Mesenchymal stem cell (in vitro differentiated cells and primary cell): ENCODE measurements at regions not wholly inside any gene's neighbourhood (a gene's known extent, or its start where the extent isn't known, plus 50 kb on each side); places are given as distances from the start of the nearest gene placed in this dataset.

Experiments used
- DNase-seq: peaks from one replicate; pipeline ENCODE4 v3.0.0-alpha.2; 2013
- H2AFZ ChIP-seq: one replicate; pipeline ENCODE4 v1.6.1; 2013; ENCODE audit warnings: low read depth, mild to moderate bottlenecking, control low read depth, inconsistent platforms, low read length, moderate library complexity
- H2AK5ac ChIP-seq: 2 replicates; pipeline ENCODE4 v1.6.1; 2013; ENCODE audit warnings: low read length, moderate library complexity, mild to moderate bottlenecking, inconsistent platforms; ENCODE audit not compliant: severe bottlenecking
- H2BK120ac ChIP-seq: one replicate; pipeline ENCODE4 v1.6.1; 2013; ENCODE audit warnings: low read depth, mild to moderate bottlenecking, inconsistent platforms, low read length, moderate library complexity
- H2BK12ac ChIP-seq, 2 experiments: one replicate each; pipeline ENCODE4 v1.6.1; 2013; ENCODE audit warnings: inconsistent platforms in 2 of 2, low read length in 2 of 2, mild to moderate bottlenecking in 2 of 2, moderate library complexity in 2 of 2, control low read depth in 1 of 2
- H2BK15ac ChIP-seq: one replicate; pipeline ENCODE4 v1.6.1; 2013; ENCODE audit warnings: mild to moderate bottlenecking, low read depth, inconsistent platforms; ENCODE audit not compliant: poor library complexity, severe bottlenecking
- H2BK5ac ChIP-seq: 2 replicates; pipeline ENCODE4 v1.6.1; 2013; ENCODE audit warnings: low read depth, mild to moderate bottlenecking, low read length, control low read depth, inconsistent platforms; ENCODE audit not compliant: poor library complexity, severe bottlenecking
- H3K14ac ChIP-seq, 2 experiments: one replicate each; pipeline ENCODE4 v1.6.1; 2013; ENCODE audit warnings: inconsistent platforms in 2 of 2, low read length in 2 of 2, control low read depth in 1 of 2, mild to moderate bottlenecking in 1 of 2, moderate library complexity in 1 of 2
- H3K18ac ChIP-seq, 2 experiments: one replicate each; pipeline ENCODE4 v1.6.1; 2013; ENCODE audit warnings: inconsistent platforms in 2 of 2, low read length in 2 of 2, control low read depth in 1 of 2, low read depth in 1 of 2, mild to moderate bottlenecking in 1 of 2
- H3K23ac ChIP-seq, 2 experiments: one replicate each; pipeline ENCODE4 v1.6.1; 2013; ENCODE audit warnings: inconsistent platforms in 2 of 2, low read length in 2 of 2, mild to moderate bottlenecking in 2 of 2, moderate library complexity in 2 of 2, control low read depth in 1 of 2
- H3K27ac ChIP-seq: 2 replicates; pipeline ENCODE4 v1.5.1; 2013; ENCODE audit warnings: mild to moderate bottlenecking, moderate library complexity, low read length, control low read depth, inconsistent platforms; ENCODE audit not compliant: poor library complexity, severe bottlenecking
- H3K27me3 ChIP-seq, 2 experiments: 2 replicates each; pipeline versions ENCODE4 v1.6.1 to v1.7.0; 2013; ENCODE audit warnings: low read length in 2 of 2, mild to moderate bottlenecking in 2 of 2, moderate library complexity in 2 of 2, control low read depth in 1 of 2, inconsistent platforms in 1 of 2; ENCODE audit not compliant: control insufficient read depth in 1 of 2, insufficient read depth in 1 of 2
- H3K36me3 ChIP-seq, 2 experiments: 2 replicates each; pipeline versions ENCODE4 v1.6.1 to v1.7.0; 2013; ENCODE audit warnings: low read length in 2 of 2, control low read depth in 1 of 2, inconsistent platforms in 1 of 2, low read depth in 1 of 2, mild to moderate bottlenecking in 1 of 2; ENCODE audit not compliant: insufficient read depth in 2 of 2, control insufficient read depth in 1 of 2
- H3K4ac ChIP-seq, 2 experiments: one replicate each; pipeline ENCODE4 v1.6.1; 2013; ENCODE audit warnings: inconsistent platforms in 2 of 2, low read length in 2 of 2, mild to moderate bottlenecking in 2 of 2, moderate library complexity in 2 of 2, control low read depth in 1 of 2, low read depth in 1 of 2
- H3K4me1 ChIP-seq: 2 replicates; pipeline ENCODE4 v1.6.1; 2013; ENCODE audit warnings: low read depth, low read length, control low read depth; ENCODE audit not compliant: control insufficient read depth, insufficient read depth
- H3K4me2 ChIP-seq: 2 replicates; pipeline ENCODE4 v1.6.1; 2013; ENCODE audit warnings: low read length, mild to moderate bottlenecking, inconsistent platforms; ENCODE audit not compliant: poor library complexity, severe bottlenecking
- H3K4me3 ChIP-seq, 2 experiments: 2 replicates each; pipeline versions ENCODE4 v1.5.1 to v1.7.0; 2013; ENCODE audit warnings: low read length in 2 of 2, mild to moderate bottlenecking in 2 of 2, control low read depth in 1 of 2, low read depth in 1 of 2; ENCODE audit not compliant: insufficient read depth in 1 of 2
- H3K79me1 ChIP-seq: replicated peaks from 2 replicates; pipeline ENCODE4 v1.6.1; 2013; ENCODE audit warnings: mild to moderate bottlenecking, control low read depth, low read length, inconsistent platforms; ENCODE audit not compliant: poor library complexity, severe bottlenecking
- H3K9ac ChIP-seq: 2 replicates; pipeline ENCODE4 v1.7.0; 2013; ENCODE audit warnings: mild to moderate bottlenecking, low read length, moderate library complexity
- H3K9me3 ChIP-seq: 2 replicates; pipeline ENCODE4 v1.7.0; 2013; ENCODE audit warnings: mild to moderate bottlenecking, low read length; ENCODE audit not compliant: control insufficient read depth
- H4K8ac ChIP-seq: one replicate; pipeline ENCODE4 v1.6.1; 2013; ENCODE audit warnings: inconsistent platforms, mild to moderate bottlenecking, low read length, moderate library complexity
- H4K91ac ChIP-seq: one replicate; pipeline ENCODE4 v1.6.1; 2013; ENCODE audit warnings: mild to moderate bottlenecking, low read length, inconsistent platforms
- WGBS: methylation state at CpG from one replicate; pipeline ENCODE4 v1.1.7; 2013; ENCODE audit warnings: mixed read lengths; 5-methylcytosine and 5-hydroxymethylcytosine counted together

DNA sequence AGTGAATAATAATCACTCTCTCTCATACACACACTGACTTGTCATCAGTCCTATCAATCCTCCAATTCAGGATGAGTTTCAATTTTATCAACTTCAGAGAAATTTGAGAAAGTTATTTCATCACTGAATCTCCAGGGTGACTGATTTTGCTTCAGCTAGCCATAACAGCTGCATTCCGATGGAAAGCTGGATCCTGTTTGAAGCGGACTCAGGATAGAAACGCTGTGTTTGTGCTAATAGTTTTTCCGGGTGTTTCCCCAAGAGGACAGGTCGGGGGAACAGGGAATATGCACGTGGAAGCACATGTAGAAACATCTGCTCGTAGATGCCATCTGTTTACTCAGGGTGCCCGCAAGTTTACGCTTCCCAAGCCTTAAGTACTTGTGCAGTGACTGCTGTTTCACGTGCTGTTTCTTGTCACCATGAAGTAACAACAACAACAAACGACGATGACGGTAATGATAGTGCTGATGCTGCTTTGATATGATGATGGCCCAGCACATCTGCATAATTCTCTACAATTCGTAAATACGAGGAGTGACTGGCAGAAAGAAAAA, 263.7 kb upstream of the DAPK1 start:
- H3K14ac ChIP-seq, result no peak overlapping the region
- no peaks in the 10 kb centered on the region for H3K4me1 ChIP-seq
- H2BK15ac ChIP-seq, result no peak overlapping the region
- no peak overlapping the region for H2BK120ac ChIP-seq
- H3K27ac ChIP-seq, result no peak overlapping the region
- no peak overlapping the region for H2BK12ac ChIP-seq
- H2BK5ac ChIP-seq, result no peak overlapping the region
- no peak overlapping the region for H4K8ac ChIP-seq
- no peak overlapping the region for H4K91ac ChIP-seq
- WGBS, result 78% methylated on average over 15 of the region's 15 CpGs
- H3K79me1 ChIP-seq, result no peaks in the 10 kb centered on the region
- H2AK5ac ChIP-seq, result no peak overlapping the region
- H3K27me3 ChIP-seq, result no peaks in the 10 kb centered on the region
- DNase-seq, result peak; percentile 44
- H3K4me2 ChIP-seq, result no peak overlapping the region
- peak overlapping the region in 1 of 2 experiments; percentile 58 for H3K4me3 ChIP-seq
- H3K9me3 ChIP-seq, result no peaks in the 10 kb centered on the region
- H3K36me3 ChIP-seq, result no peaks in the 10 kb centered on the region
- H3K9ac ChIP-seq, result peak overlapping the region; percentile 78
- no peak overlapping the region for H3K23ac ChIP-seq
- no peak overlapping the region for H3K4ac ChIP-seq
- H3K18ac ChIP-seq, result no peak overlapping the region
- no peak overlapping the region for H2AFZ ChIP-seq

DNA sequence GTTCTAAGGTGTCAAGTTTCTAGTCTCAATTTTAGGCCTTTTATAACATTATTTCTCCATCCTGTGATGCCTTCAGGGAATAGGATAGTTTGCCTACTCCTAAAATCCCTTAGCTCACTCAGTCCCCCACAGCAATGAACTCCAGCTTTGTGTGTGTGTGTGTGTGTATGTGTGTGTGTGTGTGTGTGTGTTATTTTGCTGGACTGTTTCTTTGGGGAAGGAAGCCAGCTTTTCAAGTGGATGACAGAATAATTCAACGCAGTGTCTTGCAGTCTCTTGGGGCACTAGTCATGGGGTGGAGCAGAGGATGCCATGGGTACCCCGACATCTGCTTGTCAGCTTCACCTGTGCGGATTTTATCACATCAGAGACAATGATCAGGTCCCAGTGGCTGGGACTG, 262.8 kb upstream of the DAPK1 start:
- Histone ChIP-seq H4K8ac (no peak overlapping the region), H2BK15ac (no peak overlapping the region), H3K4me1 (no peaks in the 10 kb centered on the region), H2AFZ (no peak overlapping the region), H2BK12ac (no peak overlapping the region), H3K27me3 (no peaks in the 10 kb centered on the region), H3K79me1 (no peaks in the 10 kb centered on the region), H3K4ac (no peak overlapping the region), H3K9me3 (no peaks in the 10 kb centered on the region), H4K91ac (no peak overlapping the region), H2BK5ac (no peak overlapping the region), H3K9ac (no peak overlapping the region), H3K23ac (no peak overlapping the region), H3K14ac (no peak overlapping the region), H3K36me3 (no peaks in the 10 kb centered on the region), H2BK120ac (no peak overlapping the region), H3K4me2 (no peak overlapping the region), H3K27ac (no peak overlapping the region), H3K4me3 (no peak overlapping the region), H3K18ac (no peak overlapping the region), H2AK5ac (no peak overlapping the region)
- no peak for DNase-seq
- 91% methylated on average over 3 of the region's 3 CpGs for whole genome bisulfite sequencing

DNA sequence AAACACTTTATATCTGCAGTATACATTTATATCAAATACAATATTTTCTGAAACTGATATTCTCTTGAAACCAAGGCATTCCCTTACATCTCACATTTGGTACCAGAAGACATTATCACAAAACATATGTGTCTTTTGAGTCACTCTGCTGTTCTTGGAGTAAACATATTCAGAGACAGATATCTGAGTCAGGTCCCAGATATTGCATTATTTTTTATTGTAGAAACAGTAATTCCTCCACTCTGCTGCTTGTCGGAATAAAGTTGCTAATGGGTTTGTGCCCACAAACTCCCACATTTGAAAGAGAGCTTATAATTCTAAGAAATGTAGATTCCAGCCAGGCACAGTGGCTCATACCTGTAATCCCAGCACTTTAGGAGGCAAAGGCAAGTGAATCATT, 261.1 kb upstream of the DAPK1 start:
- Histone ChIP-seq H3K4me2 (no peak overlapping the region), H2BK12ac (no peak overlapping the region), H4K91ac (no peak overlapping the region), H2BK15ac (no peak overlapping the region), H3K27me3 (no peaks in the 10 kb centered on the region), H3K4me1 (no peaks in the 10 kb centered on the region), H3K27ac (no peak overlapping the region), H2AFZ (no peak overlapping the region), H3K23ac (no peak overlapping the region), H3K18ac (no peak overlapping the region), H3K9ac (no peak overlapping the region), H2BK120ac (no peak overlapping the region), H3K4me3 (no peak overlapping the region), H2AK5ac (no peak overlapping the region), H3K4ac (no peak overlapping the region), H3K9me3 (no peaks in the 10 kb centered on the region), H3K36me3 (no peaks in the 10 kb centered on the region), H3K14ac (no peak overlapping the region), H2BK5ac (no peak overlapping the region), H4K8ac (no peak overlapping the region), H3K79me1 (no peaks in the 10 kb centered on the region)
- no CpG with 5 or more reads among the region's 1 CpG for WGBS
- DNase-seq, result no peak

DNA sequence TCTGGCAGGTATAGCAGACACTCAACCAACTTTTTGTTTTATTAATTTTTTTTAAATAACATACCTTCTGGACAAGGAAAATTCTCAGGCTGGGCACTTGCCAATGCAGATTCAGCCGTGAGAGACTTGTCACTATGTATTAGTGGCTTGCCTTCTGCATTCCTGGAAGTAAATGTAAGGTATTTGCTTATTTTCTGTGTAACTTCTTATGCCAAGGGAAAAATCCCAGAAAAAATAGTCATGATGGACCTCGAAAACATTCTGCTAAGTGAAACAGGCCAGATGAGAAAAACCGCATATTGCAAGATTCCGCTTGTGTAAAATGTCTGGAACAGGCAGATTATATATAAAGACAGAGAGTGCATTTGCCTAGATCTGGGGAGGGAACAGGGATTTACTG, 260.3 kb upstream of the DAPK1 start:
- Histone ChIP-seq H2BK12ac (no peak overlapping the region), H3K4me1 (no peaks in the 10 kb centered on the region), H2AK5ac (no peak overlapping the region), H3K18ac (no peak overlapping the region), H3K4me2 (no peak overlapping the region), H2BK15ac (no peak overlapping the region), H3K14ac (no peak overlapping the region), H3K4ac (no peak overlapping the region), H2AFZ (no peak overlapping the region), H3K36me3 (no peaks in the 10 kb centered on the region), H3K9ac (no peak overlapping the region), H3K23ac (no peak overlapping the region), H3K27me3 (no peaks in the 10 kb centered on the region), H3K9me3 (peaks cover 2% of the 10 kb centered on the region), H3K4me3 (no peak overlapping the region), H3K27ac (no peak overlapping the region), H4K91ac (no peak overlapping the region), H3K79me1 (no peaks in the 10 kb centered on the region), H2BK120ac (no peak overlapping the region), H2BK5ac (no peak overlapping the region), H4K8ac (no peak overlapping the region)
- no peak for DNase-seq
- 90% methylated on average over 4 of the region's 4 CpGs for WGBS
